GM21529 (cell line): ENCODE measurements at regions not wholly inside any gene's neighbourhood (a gene's known extent, or its start where the extent isn't known, plus 50 kb on each side); places are given as distances from the start of the nearest gene placed in this dataset.
"Not testable (repeated sequence)": the region's sequence is repeated elsewhere in the genome, so short reads cannot be mapped to it uniquely, and the experiment has no call there.

Experiments
- ATAC-seq: cut with Tn5 transposase; IDR thresholded peaks from one replicate; pipeline ENCODE4 v1.9.1; 2021; ENCODE audit not compliant: unreplicated experiment

- no peak for ATAC-seq
Measured at GRCh38 chr10:28354511-28354910, 51.6 kb upstream of the MPP7 start.

GRCh38 chr10:28355376-28355775 lies 52.5 kb upstream of the MPP7 start:
- ATAC-seq, result no peak

GRCh38 chr10:28359334-28359733 lies 56.5 kb upstream of the MPP7 start:
- ATAC-seq, result no peak

- ATAC-seq, result no peak
Measured at GRCh38 chr10:28360175-28360574, 57.3 kb upstream of the MPP7 start.

DNA sequence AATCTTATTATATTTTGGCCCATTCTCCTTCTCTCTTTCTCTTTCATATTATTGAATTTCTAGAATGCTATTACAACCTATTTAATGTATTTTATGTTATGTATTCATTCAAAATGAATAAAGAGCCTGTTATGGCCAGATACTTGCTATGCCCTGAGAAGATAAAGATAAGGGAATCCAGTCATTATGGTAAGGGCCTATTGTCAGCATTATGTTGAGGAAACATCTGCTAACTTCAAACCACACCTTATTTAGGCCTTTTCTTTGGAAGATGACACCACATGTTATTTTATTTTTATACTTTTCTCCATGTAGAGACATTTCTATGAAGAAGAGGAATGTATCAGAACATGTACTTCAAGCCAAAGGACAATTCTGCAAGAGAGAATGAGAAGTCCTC lies 60.5 kb upstream of the MPP7 start:
- ATAC-seq, result no peak

DNA sequence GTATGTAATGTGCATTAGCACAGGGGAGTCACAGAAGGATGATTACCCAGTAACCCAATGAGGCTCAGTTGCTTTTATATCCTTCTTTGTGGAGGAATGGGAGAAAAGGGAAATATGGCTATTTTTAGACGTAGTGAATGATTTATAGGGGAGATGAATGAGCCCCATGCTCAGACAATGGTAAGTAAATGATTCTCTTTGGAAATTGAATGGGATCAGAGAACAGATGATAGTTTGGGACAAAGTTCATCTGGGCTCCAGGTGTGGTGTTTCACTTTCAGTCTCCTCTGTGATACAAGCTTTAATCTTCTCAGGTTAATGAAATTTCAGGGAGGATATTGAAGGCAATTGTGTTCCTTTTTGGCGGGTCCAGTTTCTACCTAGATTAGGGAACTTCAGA lies 63.0 kb upstream of the MPP7 start:
- ATAC-seq, result no peak

- no peak for ATAC-seq
Measured at GRCh38 chr10:28366994-28367393, 64.1 kb upstream of the MPP7 start.

GRCh38 chr10:28367413-28367812 lies 64.5 kb upstream of the MPP7 start:
- ATAC-seq, result no peak

- ATAC-seq, result peak; percentile 99
Measured at GRCh38 chr10:28367929-28368484, 65.1 kb upstream of the MPP7 start.

- no peak for ATAC-seq
Measured at GRCh38 chr10:28370107-28370835, 67.4 kb upstream of the MPP7 start.

DNA sequence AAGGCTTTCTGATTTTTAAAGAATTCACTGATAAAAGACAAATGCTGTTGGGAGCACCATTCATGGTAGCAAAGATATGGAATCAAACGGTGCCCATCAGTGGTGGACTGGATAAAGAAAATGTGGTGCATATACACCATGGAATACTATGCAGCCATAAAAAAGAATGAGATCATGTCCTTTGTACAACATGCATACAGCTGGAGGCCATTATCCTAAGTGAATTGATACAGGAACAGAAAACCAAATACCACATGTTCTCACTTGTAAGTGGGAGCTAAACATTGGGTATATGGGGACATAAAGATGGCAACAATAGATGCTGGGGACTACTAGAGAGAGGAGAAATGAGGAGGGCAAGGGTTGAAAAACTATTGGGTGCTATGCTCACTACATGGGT lies 68.8 kb upstream of the MPP7 start:
- ATAC-seq, result not testable (repeated sequence)

DNA sequence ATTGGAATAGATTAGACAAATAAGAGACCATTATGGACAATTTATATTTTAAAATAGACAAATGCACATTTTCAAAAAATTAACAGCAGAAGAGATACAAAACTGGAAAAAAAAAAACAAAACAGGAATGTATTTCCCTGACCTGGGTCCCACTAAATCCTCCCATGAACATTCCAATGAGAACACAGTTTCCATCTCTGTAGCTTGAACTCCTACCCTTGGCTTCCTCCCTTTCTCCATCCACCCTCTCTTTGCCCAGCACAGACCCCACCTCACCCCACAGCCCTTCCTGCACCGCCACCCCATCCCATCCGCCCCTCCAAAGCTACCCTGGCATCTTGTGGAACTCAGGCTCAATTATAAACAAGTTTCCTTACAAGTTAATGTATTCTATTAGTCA lies 71.2 kb upstream of the MPP7 start:
- no peak for ATAC-seq

DNA sequence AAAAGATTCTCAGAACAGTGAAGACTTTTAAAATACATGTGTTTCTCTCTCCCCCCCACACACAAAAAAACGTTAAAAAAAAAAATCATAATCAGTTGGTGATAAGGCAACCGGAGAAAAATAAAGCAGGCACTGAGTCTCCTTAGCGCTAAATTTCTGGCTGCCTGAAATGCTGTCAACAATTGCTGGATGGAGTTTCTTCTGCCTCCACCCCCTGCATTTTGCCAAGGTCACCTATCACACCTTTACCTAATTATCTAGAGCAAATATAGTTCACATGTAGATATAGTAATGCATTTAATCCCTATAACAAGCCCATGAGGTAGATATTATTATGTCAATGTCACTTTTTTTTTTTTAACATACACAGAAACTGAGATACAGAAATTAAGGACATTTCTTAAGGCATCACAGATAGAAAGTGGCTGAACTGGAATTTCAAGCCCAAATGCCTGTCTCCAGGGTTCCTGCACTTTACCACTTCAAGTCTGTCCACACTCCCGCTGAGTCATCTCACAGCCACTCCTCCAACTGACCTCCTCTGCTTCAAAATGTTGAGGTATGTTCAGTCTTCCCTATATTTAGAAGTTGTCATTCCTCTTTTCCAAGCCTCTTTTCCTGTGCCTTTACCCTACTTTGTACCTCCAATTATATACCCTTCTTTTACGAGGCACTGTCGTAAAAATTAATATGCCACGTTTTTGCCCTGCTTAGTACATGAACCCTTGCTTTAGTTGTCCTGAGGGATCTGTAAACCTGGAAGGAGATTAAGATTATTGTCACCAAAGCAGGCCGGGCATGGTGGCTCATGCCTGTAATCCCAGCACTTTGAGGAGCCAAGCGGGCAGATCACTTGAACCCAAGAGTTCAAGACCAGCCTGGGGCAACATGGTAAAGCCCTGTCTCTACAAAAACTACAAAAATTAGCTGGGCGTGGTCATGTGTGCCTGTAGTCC lies 72.8 kb upstream of the MPP7 start:
- ATAC-seq, result no peak

GRCh38 chr10:28378986-28379585 lies 76.2 kb upstream of the MPP7 start:
- ATAC-seq, result no peak

DNA sequence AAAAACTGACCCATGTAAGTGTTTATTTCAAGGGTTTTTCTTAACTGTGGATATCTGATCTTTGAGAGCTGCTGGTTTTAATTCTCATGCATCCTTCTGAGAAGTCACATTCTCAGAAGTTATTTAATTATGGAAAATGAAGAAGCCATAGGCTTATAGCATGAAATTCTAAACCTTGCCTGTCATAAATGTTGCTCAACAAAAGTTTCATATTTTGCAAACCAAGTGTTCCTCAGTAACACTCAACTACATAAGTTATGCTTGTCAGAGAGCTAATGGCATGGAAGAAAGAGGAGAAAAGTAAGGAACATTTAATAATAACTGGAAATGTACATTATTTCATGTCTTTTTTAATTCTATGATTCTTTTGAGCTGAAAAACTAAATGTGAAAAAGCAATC lies 78.6 kb upstream of the MPP7 start:
- no peak for ATAC-seq

DNA sequence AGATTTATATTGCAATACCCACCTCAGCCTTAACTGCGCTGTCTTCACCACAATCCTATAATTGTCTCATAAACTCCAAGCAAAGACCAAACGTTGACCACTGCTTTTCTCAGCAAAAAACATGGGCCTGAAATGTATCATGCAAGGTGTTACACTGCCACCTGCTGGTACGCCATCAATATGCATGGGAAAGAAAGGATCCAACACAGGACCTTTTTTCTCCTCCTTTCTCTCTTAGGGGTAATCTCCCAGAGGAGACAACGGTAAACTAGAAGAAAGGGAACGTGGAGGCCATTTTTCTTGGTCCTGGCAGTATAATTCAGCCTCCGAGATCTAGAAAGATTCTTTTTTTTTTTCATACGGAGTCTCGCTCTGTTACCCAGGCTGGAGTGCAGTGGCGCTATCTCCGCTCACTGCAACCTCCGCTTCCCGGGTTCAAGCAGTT lies 79.1 kb upstream of the MPP7 start:
- peak; percentile 96 for ATAC-seq

GRCh38 chr10:28382525-28383269 lies 79.8 kb upstream of the MPP7 start:
- no peak for ATAC-seq

- no peak for ATAC-seq
Measured at GRCh38 chr10:28384557-28384956, 81.7 kb upstream of the MPP7 start.

DNA sequence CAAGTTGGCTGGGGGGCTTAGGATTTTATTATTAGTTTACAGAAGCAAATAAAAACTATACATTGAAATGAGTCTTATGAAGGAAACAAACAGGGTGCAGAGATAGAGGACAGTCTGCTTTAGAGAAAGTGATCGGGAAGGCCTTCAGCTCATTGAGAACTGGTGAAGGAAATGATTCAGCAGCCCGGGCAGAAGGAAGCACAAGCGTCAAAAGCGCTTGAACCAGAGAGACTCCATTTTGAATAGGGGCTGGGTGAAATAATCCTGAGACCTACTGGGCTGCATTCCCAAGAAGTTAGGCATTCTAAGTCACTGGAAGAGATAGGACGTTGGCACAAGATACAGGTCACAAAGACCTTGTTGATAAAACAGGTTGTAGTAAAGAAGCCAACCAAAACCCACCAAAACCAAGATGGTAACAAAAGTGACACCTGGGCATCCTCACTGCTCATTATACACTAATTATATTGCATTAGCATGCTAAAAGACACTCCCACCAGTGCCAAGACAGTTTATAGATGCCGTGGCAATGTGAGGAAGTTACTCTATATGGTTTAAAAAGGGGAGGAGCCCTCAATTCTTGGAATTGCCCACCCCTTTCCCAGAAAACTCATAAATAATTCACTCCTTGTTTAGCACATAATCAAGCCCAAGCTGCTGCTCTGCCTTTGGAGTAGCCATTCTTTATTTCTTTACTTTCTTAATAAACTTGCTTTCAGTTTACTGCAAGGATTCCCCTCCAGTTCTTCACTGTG lies 83.1 kb upstream of the MPP7 start:
- ATAC-seq, result no peak

DNA sequence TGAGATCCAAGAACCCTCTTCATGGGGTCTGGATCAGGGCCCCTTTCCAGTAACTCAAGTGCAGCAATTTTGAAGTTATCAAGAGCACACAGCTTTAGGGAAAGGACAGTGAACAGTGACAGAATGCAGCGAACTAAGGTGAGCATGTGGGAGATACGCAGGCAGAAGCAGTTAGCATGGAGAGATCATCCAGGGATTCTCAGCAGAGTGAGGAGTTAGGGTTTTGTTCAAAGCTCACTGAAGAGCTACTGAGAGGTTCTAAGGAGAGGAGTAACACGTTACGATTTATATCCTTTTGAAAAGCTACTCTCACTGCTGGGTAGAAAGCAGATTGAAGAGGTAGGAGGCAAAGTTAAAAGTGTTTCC lies 83.6 kb upstream of the MPP7 start:
- ATAC-seq, result no peak
